T-cell (primary cell): ENCODE measurements at regions not wholly inside any gene's neighbourhood (a gene's known extent, or its start where the extent isn't known, plus 50 kb on each side); places are given as distances from the start of the nearest gene placed in this dataset.

Experiments used
- ATAC-seq, 4 experiments: fragments of 200-7000 bp in 3 of 4; fragments of 150-1000 bp in 1 of 4; cut with Tn5 transposase; replicated peaks in 1 of 4; 1 replicate in 3 of 4; 2 replicates in 1 of 4; pipeline ENCODE4 v1.10.0; 2021; ENCODE audit warnings: moderate library complexity in 3 of 4, mild to moderate bottlenecking in 2 of 4, moderate number of reproducible peaks in 1 of 4
- CTCF ChIA-PET, 2 donors: fragments of 300-600 bp; sonication (Branson Sonifier 250); formaldehyde crosslinking; loops; one replicate each; lab custom pipeline; 2022; ENCODE audit warnings: antibody characterized with exemption in 2 of 2; lab: Charles Lee
- POLR2A ChIA-PET, 2 donors: fragments of 300-600 bp; sonication (Branson Sonifier 250); formaldehyde crosslinking; loops; one replicate each; lab custom pipeline; 2022; ENCODE audit warnings: antibody characterized with exemption in 2 of 2; lab: Charles Lee
- DNase-seq, 35 experiments: peaks; one replicate each; pipeline versions ENCODE4 v3.0.0 to v3.0.0-alpha.2; 2013 to 2023
- H3K27ac ChIP-seq: one replicate; pipeline ENCODE4 v1.5.1; 2013; ENCODE audit warnings: low read length
- H3K27me3 ChIP-seq, 2 experiments: replicated peaks in 1 of 2; 1 replicate in 1 of 2; 2 replicates in 1 of 2; pipeline versions ENCODE4 v1.6.1 to v1.7.0; 2013; ENCODE audit warnings: low read length in 1 of 2, mixed read lengths in 1 of 2; ENCODE audit not compliant: control insufficient read depth in 2 of 2, insufficient read depth in 2 of 2; ENCODE audit errors: extremely low read depth in 1 of 2
- H3K36me3 ChIP-seq, 2 donors: 1 replicate in 1 of 2; 2 replicates in 1 of 2; pipeline versions ENCODE4 v1.6.1 to v1.7.0; 2013; ENCODE audit warnings: low read length in 1 of 2; ENCODE audit not compliant: control insufficient read depth in 2 of 2, insufficient read depth in 1 of 2; ENCODE audit errors: extremely low read depth in 1 of 2
- H3K4me1 ChIP-seq, 2 experiments: 1 replicate in 1 of 2; 2 replicates in 1 of 2; pipeline versions ENCODE4 v1.6.1 to v1.7.0; 2013; ENCODE audit warnings: low read length in 2 of 2, mixed read lengths in 1 of 2; ENCODE audit not compliant: insufficient read depth in 2 of 2, control insufficient read depth in 1 of 2; ENCODE audit errors: extremely low read depth in 1 of 2
- H3K4me3 ChIP-seq, 2 donors: 1 replicate in 1 of 2; 2 replicates in 1 of 2; pipeline versions ENCODE4 v1.5.1 to v1.7.0; 2013; ENCODE audit warnings: mild to moderate bottlenecking in 2 of 2, low read length in 1 of 2, moderate library complexity in 1 of 2; ENCODE audit not compliant: control insufficient read depth in 1 of 2; ENCODE audit errors: extremely low read depth in 1 of 2
- H3K9me3 ChIP-seq: 2 replicates; pipeline ENCODE4 v1.7.0; 2013
- H3K27ac Mint-ChIP-seq, 2 donors: one replicate each; pipeline ENCODE4 v1.8.0; 2020 to 2021; ENCODE audit warnings: mild to moderate bottlenecking in 2 of 2, mixed read lengths in 2 of 2
- H3K27me3 Mint-ChIP-seq, 2 donors: one replicate each; pipeline ENCODE4 v1.8.0; 2021 to 2022; ENCODE audit warnings: mixed read lengths in 2 of 2
- H3K36me3 Mint-ChIP-seq: one replicate; pipeline ENCODE4 v1.8.0; 2021; ENCODE audit warnings: mixed read lengths
- H3K4me1 Mint-ChIP-seq, 3 donors: one replicate each; pipeline ENCODE4 v1.8.0; 2020 to 2022; ENCODE audit warnings: mixed read lengths in 3 of 3, mild to moderate bottlenecking in 1 of 3
- H3K4me3 Mint-ChIP-seq, 3 donors: one replicate each; pipeline ENCODE4 v1.8.0; 2020 to 2022; ENCODE audit warnings: mild to moderate bottlenecking in 3 of 3, mixed read lengths in 3 of 3, moderate library complexity in 3 of 3
- H3K9me3 Mint-ChIP-seq, 3 donors: one replicate each; pipeline ENCODE4 v1.8.0; 2020 to 2022; ENCODE audit warnings: mixed read lengths in 3 of 3
- WGBS: methylation state at CpG from one replicate; pipeline ENCODE4 v1.1.5; 2013; ENCODE audit warnings: missing lambda C conversion rate; ENCODE audit not compliant: insufficient coverage; 5-methylcytosine and 5-hydroxymethylcytosine counted together

GRCh38 chr1:187911820-187912219 lies 1083.1 kb downstream of the PLA2G4A start:
- H3K9me3 Mint-ChIP-seq, result peaks cover 5 to 10% (median 6%) of the 10 kb centered on the region in 3 donors

GRCh38 chr1:187920976-187921375 lies 1092.2 kb downstream of the PLA2G4A start:
- Mint-ChIP-seq H3K4me3 (no peak overlapping the region), H3K4me1 (no peaks in the 10 kb centered on the region), H3K36me3 (no peaks in the 10 kb centered on the region), H3K9me3 (peaks cover 4 to 18% (median 8%) of the 10 kb centered on the region in 3 donors), H3K27ac (no peak overlapping the region), H3K27me3 (no peaks in the 10 kb centered on the region)
- Histone ChIP-seq H3K36me3 (no peaks in the 10 kb centered on the region), H3K4me1 (no peaks in the 10 kb centered on the region), H3K4me3 (no peak overlapping the region), H3K27me3 (no peaks in the 10 kb centered on the region), H3K9me3 (no peaks in the 10 kb centered on the region), H3K27ac (no peak overlapping the region)
- DNase-seq, result no peak
- ChIA-PET POLR2A (no interaction called here), CTCF (no interaction called here)
- ATAC-seq, result no peak
- WGBS, result no CpG with 5 or more reads among the region's 1 CpG

More at GRCh38 chr1:187911820-187912219, 1083.1 kb downstream of the PLA2G4A start:
- Mint-ChIP-seq H3K4me1 (no peaks in the 10 kb centered on the region), H3K27ac (no peak overlapping the region), H3K27me3 (no peaks in the 10 kb centered on the region), H3K36me3 (no peaks in the 10 kb centered on the region), H3K4me3 (no peak overlapping the region)
- Histone ChIP-seq H3K4me3 (no peak overlapping the region), H3K4me1 (no peaks in the 10 kb centered on the region), H3K27ac (no peak overlapping the region), H3K36me3 (no peaks in the 10 kb centered on the region), H3K27me3 (no peaks in the 10 kb centered on the region), H3K9me3 (no peaks in the 10 kb centered on the region)
- POLR2A ChIA-PET, result no interaction called here
- CTCF ChIA-PET, result no interaction called here
- ATAC-seq (no peak), DNase-seq (no peak)

DNA sequence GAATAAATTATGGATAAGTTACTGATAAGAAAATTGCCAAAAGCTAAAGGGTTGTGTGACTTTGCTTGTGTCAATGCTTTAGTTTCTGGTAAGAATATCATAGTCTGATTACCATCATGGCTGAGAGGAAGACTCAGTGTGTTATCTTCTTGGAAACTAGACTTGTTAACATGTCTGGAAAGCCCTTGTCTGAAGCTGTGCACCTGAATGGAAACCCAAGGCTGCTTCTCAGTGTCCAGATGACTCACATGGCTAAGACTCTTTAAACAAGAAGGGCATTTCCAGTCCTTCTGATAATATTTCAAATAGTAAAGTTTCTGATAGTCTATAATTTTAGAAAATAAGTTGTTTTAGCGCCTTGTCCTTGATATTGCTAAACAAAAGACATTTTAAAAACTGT lies 1092.7 kb downstream of the PLA2G4A start:
- Histone ChIP-seq H3K27ac (no peak overlapping the region), H3K36me3 (no peaks in the 10 kb centered on the region), H3K27me3 (no peaks in the 10 kb centered on the region), H3K4me1 (no peaks in the 10 kb centered on the region), H3K4me3 (no peak overlapping the region), H3K9me3 (no peaks in the 10 kb centered on the region)
- Mint-ChIP-seq H3K36me3 (no peaks in the 10 kb centered on the region), H3K9me3 (peaks cover 4 to 18% (median 8%) of the 10 kb centered on the region in 3 donors), H3K4me3 (no peak overlapping the region), H3K27me3 (no peaks in the 10 kb centered on the region), H3K27ac (no peak overlapping the region), H3K4me1 (no peaks in the 10 kb centered on the region)
- ChIA-PET POLR2A (no interaction called here), CTCF (no interaction called here)
- WGBS, result no CpG with 5 or more reads among the region's 1 CpG
- ATAC-seq (no peak), DNase-seq (no peak)

- DNase-seq, result no peak
- no peaks in the 10 kb centered on the region for H3K4me1 ChIP-seq
- WGBS, result no CpG with 5 or more reads among the region's 2 CpGs
- H3K36me3 ChIP-seq, result no peaks in the 10 kb centered on the region
- Mint-ChIP-seq H3K4me3 (no peak overlapping the region), H3K27me3 (no peaks in the 10 kb centered on the region), H3K27ac (no peak overlapping the region), H3K9me3 (peaks cover 4 to 17% (median 8%) of the 10 kb centered on the region in 3 donors), H3K4me1 (no peaks in the 10 kb centered on the region), H3K36me3 (no peaks in the 10 kb centered on the region)
- CTCF ChIA-PET, result no interaction called here
- no peaks in the 10 kb centered on the region for H3K9me3 ChIP-seq
- no peaks in the 10 kb centered on the region for H3K27me3 ChIP-seq
- no peak for ATAC-seq
- POLR2A ChIA-PET, result no interaction called here
- H3K4me3 ChIP-seq, result no peak overlapping the region
- H3K27ac ChIP-seq, result no peak overlapping the region
Measured at GRCh38 chr1:187922255-187922654, 1093.5 kb downstream of the PLA2G4A start.

- Mint-ChIP-seq H3K4me1 (no peaks in the 10 kb centered on the region), H3K27me3 (no peaks in the 10 kb centered on the region), H3K27ac (no peak overlapping the region), H3K4me3 (no peak overlapping the region), H3K36me3 (no peaks in the 10 kb centered on the region), H3K9me3 (peaks cover 4 to 24% (median 11%) of the 10 kb centered on the region in 3 donors)
- Histone ChIP-seq H3K4me3 (no peak overlapping the region), H3K9me3 (no peaks in the 10 kb centered on the region), H3K36me3 (no peaks in the 10 kb centered on the region), H3K27me3 (no peaks in the 10 kb centered on the region), H3K4me1 (no peaks in the 10 kb centered on the region), H3K27ac (no peak overlapping the region)
- no peak for DNase-seq
- 81% methylated on average over 2 of the region's 3 CpGs for WGBS
- ChIA-PET CTCF (interaction anchor here in 1 of 2 donors (0.6 kb wide), 1 partner anchor 39 kb away, joined by 9 read pairs; no protein-coding TSS in a partner anchor), POLR2A (no interaction called here)
- ATAC-seq, result no peak
Measured at GRCh38 chr1:187924252-187924651, 1095.5 kb downstream of the PLA2G4A start.

- no peaks in the 10 kb centered on the region for H3K4me1 ChIP-seq
- no peak overlapping the region for H3K27ac ChIP-seq
- no peak overlapping the region for H3K4me3 ChIP-seq
- Mint-ChIP-seq H3K9me3 (peaks cover 4 to 19% (median 12%) of the 10 kb centered on the region in 3 donors), H3K36me3 (no peaks in the 10 kb centered on the region), H3K4me3 (no peak overlapping the region), H3K4me1 (no peaks in the 10 kb centered on the region), H3K27ac (no peak overlapping the region), H3K27me3 (no peaks in the 10 kb centered on the region)
- POLR2A ChIA-PET, result interaction anchor here in 1 of 2 donors (0.6 kb wide), 2 partner anchors 16 to 39 kb away, joined by 3 to 5 read pairs; no protein-coding TSS in a partner anchor
- CTCF ChIA-PET, result no interaction called here
- no peak for DNase-seq
- H3K9me3 ChIP-seq, result no peaks in the 10 kb centered on the region
- ATAC-seq, result no peak
- WGBS, result 10% methylated on average over 4 of the region's 4 CpGs
- no peaks in the 10 kb centered on the region for H3K27me3 ChIP-seq
- H3K36me3 ChIP-seq, result no peaks in the 10 kb centered on the region
Measured at GRCh38 chr1:187928288-187928687, 1099.5 kb downstream of the PLA2G4A start.

- Histone ChIP-seq H3K9me3 (no peaks in the 10 kb centered on the region), H3K4me1 (no peaks in the 10 kb centered on the region), H3K27me3 (no peaks in the 10 kb centered on the region), H3K4me3 (no peak overlapping the region), H3K36me3 (no peaks in the 10 kb centered on the region), H3K27ac (no peak overlapping the region)
- no peaks in the 10 kb centered on the region for H3K27me3 Mint-ChIP-seq
- no peaks in the 10 kb centered on the region for H3K36me3 Mint-ChIP-seq
- WGBS, result no CpG with 5 or more reads among the region's 2 CpGs
- H3K4me3 Mint-ChIP-seq, result no peak overlapping the region
- ChIA-PET POLR2A (interaction anchor here in 1 of 2 donors (0.6 kb wide), 1 partner anchor 39 kb away, joined by 5 read pairs; no protein-coding TSS in a partner anchor), CTCF (no interaction called here)
- no peak overlapping the region for H3K27ac Mint-ChIP-seq
- DNase-seq (no peak), ATAC-seq (no peak)
- peaks cover 4 to 19% (median 12%) of the 10 kb centered on the region in 3 donors for H3K9me3 Mint-ChIP-seq
- no peaks in the 10 kb centered on the region for H3K4me1 Mint-ChIP-seq
Measured at GRCh38 chr1:187928696-187929095, 1099.9 kb downstream of the PLA2G4A start.
